Right lobe of liver (tissue), 4 donors: ENCODE measurements at regions not wholly inside any gene's neighbourhood (a gene's known extent, or its start where the extent isn't known, plus 50 kb on each side); places are given as distances from the start of the nearest gene placed in this dataset.

Experiments
- POLR2A ChIP-seq: fragments of 450-650 bp; IDR thresholded peaks from one replicate; pipeline ENCODE4 v1.6.1; 2017; ENCODE audit warnings: antibody characterized with exemption, mild to moderate bottlenecking
- TF ChIP-seq, protein P1 (sequence below), 4 donors: fragments of 200-600 bp in 3 of 4; fragments of 450-650 bp in 1 of 4; IDR thresholded peaks; one replicate each; pipeline versions ENCODE4 v1.5.1 to v1.8.0; 2016 to 2022; ENCODE audit warnings: antibody characterized with exemption in 4 of 4, mild to moderate bottlenecking in 2 of 4
- donor health status: DM: no; HTN: no; CAD: no.
- donor health status: DM: no; HTN: no; CAD: no.
- donor health status: DM: no; HTN: yes; CAD: no.

DNA sequence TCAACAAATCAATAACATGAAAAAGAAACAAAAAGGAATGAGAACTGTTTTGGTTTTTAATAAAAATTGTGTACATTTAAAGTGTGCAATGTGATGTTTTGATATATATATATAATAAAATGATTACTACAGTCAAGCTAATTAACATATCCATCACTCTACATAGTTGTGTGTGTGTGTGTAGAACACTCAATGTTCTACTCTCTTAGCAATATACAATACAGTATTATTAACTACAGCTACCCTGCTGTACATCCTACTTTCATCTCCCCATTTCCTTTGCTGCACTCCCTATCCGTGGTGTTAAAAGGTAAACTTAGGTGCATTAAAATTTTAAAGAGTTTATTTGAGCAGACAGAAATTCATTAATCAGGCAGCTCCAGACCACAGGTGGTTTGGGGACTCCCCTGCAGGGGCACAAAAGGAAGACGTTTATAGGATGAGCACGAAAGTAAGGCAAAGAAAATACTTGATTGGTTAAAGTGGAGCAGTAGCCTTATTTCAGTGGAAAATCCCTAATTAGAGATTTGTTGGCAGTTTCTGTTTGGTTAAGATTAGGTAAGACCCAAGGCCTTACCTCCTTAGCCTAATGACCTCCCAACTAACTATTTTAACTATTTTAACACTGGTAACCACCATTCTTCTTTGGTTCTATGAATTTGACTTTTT is 61.8 kb upstream of the SNRK start:
- TF ChIP-seq, protein P1, sequence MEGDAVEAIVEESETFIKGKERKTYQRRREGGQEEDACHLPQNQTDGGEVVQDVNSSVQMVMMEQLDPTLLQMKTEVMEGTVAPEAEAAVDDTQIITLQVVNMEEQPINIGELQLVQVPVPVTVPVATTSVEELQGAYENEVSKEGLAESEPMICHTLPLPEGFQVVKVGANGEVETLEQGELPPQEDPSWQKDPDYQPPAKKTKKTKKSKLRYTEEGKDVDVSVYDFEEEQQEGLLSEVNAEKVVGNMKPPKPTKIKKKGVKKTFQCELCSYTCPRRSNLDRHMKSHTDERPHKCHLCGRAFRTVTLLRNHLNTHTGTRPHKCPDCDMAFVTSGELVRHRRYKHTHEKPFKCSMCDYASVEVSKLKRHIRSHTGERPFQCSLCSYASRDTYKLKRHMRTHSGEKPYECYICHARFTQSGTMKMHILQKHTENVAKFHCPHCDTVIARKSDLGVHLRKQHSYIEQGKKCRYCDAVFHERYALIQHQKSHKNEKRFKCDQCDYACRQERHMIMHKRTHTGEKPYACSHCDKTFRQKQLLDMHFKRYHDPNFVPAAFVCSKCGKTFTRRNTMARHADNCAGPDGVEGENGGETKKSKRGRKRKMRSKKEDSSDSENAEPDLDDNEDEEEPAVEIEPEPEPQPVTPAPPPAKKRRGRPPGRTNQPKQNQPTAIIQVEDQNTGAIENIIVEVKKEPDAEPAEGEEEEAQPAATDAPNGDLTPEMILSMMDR (IDR thresholded peaks at IDR 0.05) = no peak
- no peak for TF ChIP-seq POLR2A
